ENCODE measurements at regions not wholly inside any gene's neighbourhood (a gene's known extent, or its start where the extent isn't known, plus 50 kb on each side); places are given as distances from the start of the nearest gene placed in this dataset.

DNA sequence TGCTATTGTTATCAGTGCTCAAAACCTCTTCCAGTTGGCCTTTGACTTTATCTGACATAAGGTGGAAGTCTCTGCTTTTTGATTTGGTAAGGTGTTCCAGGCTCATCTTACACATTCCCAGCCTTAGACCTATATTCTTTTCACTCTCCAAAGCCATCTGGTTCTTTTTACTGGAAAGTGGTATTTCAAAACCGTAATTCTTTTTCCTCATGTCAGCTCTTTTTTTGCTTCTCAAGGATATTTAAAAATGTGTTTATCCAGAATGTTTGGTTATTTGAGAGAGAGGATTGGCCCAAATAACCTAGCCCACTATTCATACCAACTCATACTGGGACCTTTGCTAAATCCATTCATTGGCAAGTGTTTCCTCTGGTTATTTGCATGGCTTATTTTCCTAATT lies 411.2 kb upstream of the PIK3C3 start:
- no peak for TF ChIP-seq EZH2phosphoT487 (IDR thresholded peaks at IDR 0.05; ENCODE audit: borderline replicate concordance, low read length)
- TF ChIP-seq EZH2 (IDR thresholded peaks at IDR 0.05; ENCODE audit: low read length, unreplicated experiment), result no peak
- TF ChIP-seq, protein P1, sequence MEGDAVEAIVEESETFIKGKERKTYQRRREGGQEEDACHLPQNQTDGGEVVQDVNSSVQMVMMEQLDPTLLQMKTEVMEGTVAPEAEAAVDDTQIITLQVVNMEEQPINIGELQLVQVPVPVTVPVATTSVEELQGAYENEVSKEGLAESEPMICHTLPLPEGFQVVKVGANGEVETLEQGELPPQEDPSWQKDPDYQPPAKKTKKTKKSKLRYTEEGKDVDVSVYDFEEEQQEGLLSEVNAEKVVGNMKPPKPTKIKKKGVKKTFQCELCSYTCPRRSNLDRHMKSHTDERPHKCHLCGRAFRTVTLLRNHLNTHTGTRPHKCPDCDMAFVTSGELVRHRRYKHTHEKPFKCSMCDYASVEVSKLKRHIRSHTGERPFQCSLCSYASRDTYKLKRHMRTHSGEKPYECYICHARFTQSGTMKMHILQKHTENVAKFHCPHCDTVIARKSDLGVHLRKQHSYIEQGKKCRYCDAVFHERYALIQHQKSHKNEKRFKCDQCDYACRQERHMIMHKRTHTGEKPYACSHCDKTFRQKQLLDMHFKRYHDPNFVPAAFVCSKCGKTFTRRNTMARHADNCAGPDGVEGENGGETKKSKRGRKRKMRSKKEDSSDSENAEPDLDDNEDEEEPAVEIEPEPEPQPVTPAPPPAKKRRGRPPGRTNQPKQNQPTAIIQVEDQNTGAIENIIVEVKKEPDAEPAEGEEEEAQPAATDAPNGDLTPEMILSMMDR (conservative IDR thresholded peaks at IDR 0.05; ENCODE audit: low read depth, low read length), result no peak
- intact Hi-C loops (cut with micrococcal nuclease), result no loop called here
- no peaks in the 10 kb centered on the region for H3K36me3 ChIP-seq (ENCODE audit: low read depth, low read length)
- no peaks in the 10 kb centered on the region for H3F3A ChIP-seq (ENCODE audit: low read length, unreplicated experiment)
- H3K27ac ChIP-seq (ENCODE audit: low read length), result no peak overlapping the region
- no peaks in the 10 kb centered on the region for H3K9me2 ChIP-seq (replicated peaks; ENCODE audit: low read length)
- H2AFZ ChIP-seq (ENCODE audit: low read length), result no peak overlapping the region
- no peaks in the 10 kb centered on the region for H3K79me2 ChIP-seq (ENCODE audit: low read length)
- no peak overlapping the region for H3K9ac ChIP-seq (ENCODE audit: low read length)
- H4K20me1 ChIP-seq (ENCODE audit: low read length), result no peaks in the 10 kb centered on the region
- H3K4me3 ChIP-seq (ENCODE audit: low read length), result no peak overlapping the region
- BruUV-seq (replicated peaks), result no TSS peak
- H3K27me3 ChIP-seq (ENCODE audit: low read length), result no peaks in the 10 kb centered on the region
- DNase-seq (no peak), ATAC-seq (no peak)
- H3K4me2 ChIP-seq (ENCODE audit: low read length), result no peak overlapping the region
- POLR2A ChIA-PET (ENCODE audit: unreplicated experiment), result no interaction called here
- H3K9me3 ChIP-seq (ENCODE audit: low read length), result no peaks in the 10 kb centered on the region
- H3K4me1 ChIP-seq (ENCODE audit: insufficient read depth, low read length), result peaks cover 5% of the 10 kb centered on the region
- CTCF ChIA-PET, result no interaction called here

DNA sequence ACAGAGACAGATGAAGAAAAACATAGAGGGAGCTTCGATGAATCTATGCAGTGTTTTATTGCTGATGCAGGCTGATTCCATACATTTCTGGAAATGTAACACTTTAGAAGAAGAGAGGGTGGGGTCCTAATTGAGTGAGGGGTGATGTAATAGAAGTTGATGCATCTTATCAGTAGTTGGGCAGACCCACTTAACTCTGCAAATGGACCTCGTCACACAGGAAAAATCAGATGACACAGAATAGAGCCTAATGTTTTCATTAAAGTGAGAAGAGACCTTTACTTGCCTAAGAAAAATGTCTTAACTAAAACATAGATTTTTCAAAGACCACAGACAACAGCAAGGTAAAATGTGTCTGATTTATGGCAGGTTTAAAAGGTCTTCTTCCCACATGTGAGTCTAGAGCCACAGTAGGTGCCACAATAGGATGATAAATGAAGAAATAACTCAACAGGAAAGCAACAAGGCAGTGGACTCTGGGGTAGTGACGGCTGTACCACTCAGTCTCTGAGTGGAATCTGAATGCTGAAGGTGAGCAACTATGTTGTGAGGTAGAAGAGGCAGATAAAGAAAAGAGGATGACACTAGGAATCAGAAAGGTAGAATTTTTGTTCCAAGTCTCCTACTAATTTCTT lies 414.7 kb upstream of the PIK3C3 start:
- Histone ChIP-seq H3K4me2 (ENCODE audit: low read length) (no peak overlapping the region), H3K27ac (ENCODE audit: low read length) (no peak overlapping the region), H3K9me3 (ENCODE audit: low read length) (no peaks in the 10 kb centered on the region), H3K27me3 (ENCODE audit: low read length) (no peaks in the 10 kb centered on the region), H3K9ac (ENCODE audit: low read length) (no peak overlapping the region), H4K20me1 (ENCODE audit: low read length) (no peaks in the 10 kb centered on the region), H2AFZ (ENCODE audit: low read length) (no peak overlapping the region), H3F3A (ENCODE audit: low read length, unreplicated experiment) (no peaks in the 10 kb centered on the region), H3K79me2 (ENCODE audit: low read length) (no peaks in the 10 kb centered on the region), H3K4me3 (ENCODE audit: low read length) (no peak overlapping the region), H3K9me2 (replicated peaks; ENCODE audit: low read length) (no peaks in the 10 kb centered on the region), H3K36me3 (ENCODE audit: low read depth, low read length) (no peaks in the 10 kb centered on the region), H3K4me1 (ENCODE audit: insufficient read depth, low read length) (peaks cover 5% of the 10 kb centered on the region)
- DNase-seq (no peak), ATAC-seq (no peak)
- ChIA-PET POLR2A (ENCODE audit: unreplicated experiment) (no interaction called here), CTCF (no interaction called here)
- TF ChIP-seq EZH2phosphoT487 (IDR thresholded peaks at IDR 0.05; ENCODE audit: borderline replicate concordance, low read length) (no peak), EZH2 (IDR thresholded peaks at IDR 0.05; ENCODE audit: low read length, unreplicated experiment) (no peak)
- TF ChIP-seq, protein P1 (conservative IDR thresholded peaks at IDR 0.05; ENCODE audit: low read depth, low read length), result no peak
- BruUV-seq (replicated peaks), result no TSS peak
- intact Hi-C loops (cut with micrococcal nuclease), result no loop called here

DNA sequence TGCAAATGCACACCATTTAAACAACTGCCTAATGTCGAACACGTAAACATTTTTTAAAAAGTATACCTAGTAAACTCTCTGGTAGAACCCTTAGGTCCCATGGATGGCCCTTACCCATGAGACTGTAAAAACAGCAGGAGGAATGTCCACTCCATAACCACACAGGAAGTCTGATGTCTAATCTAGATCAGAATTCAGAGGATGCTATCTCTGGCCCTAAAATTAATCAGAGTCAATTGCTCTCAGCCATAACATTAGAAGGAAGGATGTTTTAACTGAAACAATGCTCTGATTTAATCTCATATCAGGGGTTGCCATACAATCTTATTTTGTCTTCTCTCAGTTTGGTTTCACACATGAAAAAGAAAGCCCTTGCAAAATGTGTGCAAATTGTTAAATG lies 416.3 kb upstream of the PIK3C3 start:
- Histone ChIP-seq H3K27me3 (ENCODE audit: low read length) (no peaks in the 10 kb centered on the region), H3F3A (ENCODE audit: low read length, unreplicated experiment) (no peaks in the 10 kb centered on the region), H3K79me2 (ENCODE audit: low read length) (no peaks in the 10 kb centered on the region), H3K4me1 (ENCODE audit: insufficient read depth, low read length) (no peaks in the 10 kb centered on the region), H3K9me3 (ENCODE audit: low read length) (no peaks in the 10 kb centered on the region), H3K9me2 (replicated peaks; ENCODE audit: low read length) (no peaks in the 10 kb centered on the region), H3K9ac (ENCODE audit: low read length) (no peak overlapping the region), H3K27ac (ENCODE audit: low read length) (no peak overlapping the region), H2AFZ (ENCODE audit: low read length) (no peak overlapping the region), H3K4me3 (ENCODE audit: low read length) (no peak overlapping the region), H3K4me2 (ENCODE audit: low read length) (no peak overlapping the region), H3K36me3 (ENCODE audit: low read depth, low read length) (no peaks in the 10 kb centered on the region), H4K20me1 (ENCODE audit: low read length) (no peaks in the 10 kb centered on the region)
- ChIA-PET POLR2A (ENCODE audit: unreplicated experiment) (no interaction called here), CTCF (no interaction called here)
- BruUV-seq (replicated peaks), result no TSS peak
- ATAC-seq (no peak), DNase-seq (no peak)
- TF ChIP-seq EZH2 (IDR thresholded peaks at IDR 0.05; ENCODE audit: low read length, unreplicated experiment) (no peak), EZH2phosphoT487 (IDR thresholded peaks at IDR 0.05; ENCODE audit: borderline replicate concordance, low read length) (no peak)
- TF ChIP-seq, protein P1 (conservative IDR thresholded peaks at IDR 0.05; ENCODE audit: low read depth, low read length), result no peak
- intact Hi-C loops (cut with micrococcal nuclease), result no loop called here
